Kidney tubule cell (primary cell): ENCODE measurements at regions not wholly inside any gene's neighbourhood (a gene's known extent, or its start where the extent isn't known, plus 50 kb on each side); places are given as distances from the start of the nearest gene placed in this dataset.
"Not testable (repeated sequence)": the region's sequence is repeated elsewhere in the genome, so short reads cannot be mapped to it uniquely, and the experiment has no call there.

Source experiments
- DNase-seq: peaks from one replicate; pipeline ENCODE4 v3.0.0-alpha.2; 2018; ENCODE audit warnings: low spot score

GRCh38 chrX:148265829-148266228, 234.6 kb upstream of the AFF2 start:
- no peak for DNase-seq

GRCh38 chrX:148268673-148269072, 231.7 kb upstream of the AFF2 start:
- no peak for DNase-seq

- no peak for DNase-seq
Measured at GRCh38 chrX:148269513-148269912, 230.9 kb upstream of the AFF2 start.

- DNase-seq, result no peak
Measured at GRCh38 chrX:148270499-148270898, 229.9 kb upstream of the AFF2 start.

- DNase-seq, result no peak
Measured at GRCh38 chrX:148271263-148271662, 229.2 kb upstream of the AFF2 start.

GRCh38 chrX:148281920-148282319, 218.5 kb upstream of the AFF2 start:
- DNase-seq, result no peak

GRCh38 chrX:148282504-148282903, 217.9 kb upstream of the AFF2 start:
- DNase-seq, result no peak

- no peak for DNase-seq
Measured at GRCh38 chrX:148284056-148284455, 216.4 kb upstream of the AFF2 start.

GRCh38 chrX:148284821-148285220, 215.6 kb upstream of the AFF2 start:
- DNase-seq, result peak; percentile 52

GRCh38 chrX:148288451-148288850, 212.0 kb upstream of the AFF2 start:
- DNase-seq, result no peak

GRCh38 chrX:148290041-148290440, 210.4 kb upstream of the AFF2 start:
- DNase-seq, result no peak

- DNase-seq, result peak; percentile 8
Measured at GRCh38 chrX:148290931-148291330, 209.5 kb upstream of the AFF2 start.

- peak; percentile 45 for DNase-seq
Measured at GRCh38 chrX:148298737-148299136, 201.7 kb upstream of the AFF2 start.

GRCh38 chrX:148305214-148305613, 195.2 kb upstream of the AFF2 start:
- DNase-seq, result not testable (repeated sequence)

GRCh38 chrX:148309413-148309812, 191.0 kb upstream of the AFF2 start:
- DNase-seq, result no peak

GRCh38 chrX:148310426-148311165, 189.8 kb upstream of the AFF2 start:
- DNase-seq, result no peak

GRCh38 chrX:148311544-148311943, 188.9 kb upstream of the AFF2 start:
- no peak for DNase-seq

- DNase-seq, result no peak
Measured at GRCh38 chrX:148314876-148315275, 185.5 kb upstream of the AFF2 start.

- DNase-seq, result no peak
Measured at GRCh38 chrX:148316446-148316845, 184.0 kb upstream of the AFF2 start.

- no peak for DNase-seq
Measured at GRCh38 chrX:148322906-148323305, 177.5 kb upstream of the AFF2 start.

- no peak for DNase-seq
Measured at GRCh38 chrX:148333989-148334388, 166.4 kb upstream of the AFF2 start.

- DNase-seq, result no peak
Measured at GRCh38 chrX:148337873-148338272, 162.5 kb upstream of the AFF2 start.

GRCh38 chrX:148354916-148355315, 145.5 kb upstream of the AFF2 start:
- no peak for DNase-seq

GRCh38 chrX:148361641-148362040, 138.8 kb upstream of the AFF2 start:
- no peak for DNase-seq
